Fibroblast of lung (primary cell): ENCODE measurements at regions not wholly inside any gene's neighbourhood (a gene's known extent, or its start where the extent isn't known, plus 50 kb on each side); places are given as distances from the start of the nearest gene placed in this dataset.

Source experiments
- DNase-seq, 2 donors: peaks; one replicate each; pipeline versions ENCODE4 v3.0.0 to v3.0.0-alpha.2; 2010; ENCODE audit warnings: low read depth in 2 of 2
- H2AFZ ChIP-seq: 2 replicates; pipeline ENCODE4 v1.5.1; 2012; ENCODE audit warnings: low read length, control low read depth, inconsistent platforms
- H3K27ac ChIP-seq: 2 replicates; pipeline ENCODE4 v1.5.1; 2011; ENCODE audit warnings: low read length, control low read depth; ENCODE audit not compliant: insufficient read depth
- H3K27me3 ChIP-seq: 2 replicates; pipeline ENCODE4 v1.5.1; 2011; ENCODE audit warnings: mild to moderate bottlenecking, low read length; ENCODE audit not compliant: control insufficient read depth, insufficient read depth
- H3K36me3 ChIP-seq: 2 replicates; pipeline ENCODE4 v1.5.1; 2011; ENCODE audit warnings: low read length; ENCODE audit not compliant: control insufficient read depth, insufficient read depth
- H3K4me1 ChIP-seq: 2 replicates; pipeline ENCODE4 v1.5.1; 2011; ENCODE audit warnings: low read length; ENCODE audit not compliant: control insufficient read depth, insufficient read depth; ENCODE audit errors: extremely low read depth
- H3K4me2 ChIP-seq: 2 replicates; pipeline ENCODE4 v1.5.1; 2011; ENCODE audit warnings: low read length, control low read depth; ENCODE audit not compliant: insufficient read depth; ENCODE audit errors: extremely low read depth
- H3K4me3 ChIP-seq, 4 experiments: fragments of 200-600 bp in 1 of 4; sonication (generic) in 1 of 4; replicated peaks in 1 of 4; 2 replicates each; pipeline ENCODE4 v1.5.1; 2011 to 2016; ENCODE audit warnings: low read length in 4 of 4, low read depth in 3 of 4, mild to moderate bottlenecking in 3 of 4, control low read depth in 2 of 4, inconsistent platforms in 1 of 4, mixed read lengths in 1 of 4; ENCODE audit not compliant: insufficient read depth in 1 of 4; ENCODE audit errors: control extremely low read depth in 1 of 4
- H3K79me2 ChIP-seq: 2 replicates; pipeline ENCODE4 v1.5.1; 2012; ENCODE audit warnings: mild to moderate bottlenecking, low read length, inconsistent platforms; ENCODE audit not compliant: control insufficient read depth, insufficient read depth
- H3K9ac ChIP-seq: 2 replicates; pipeline ENCODE4 v1.5.1; 2011; ENCODE audit warnings: mild to moderate bottlenecking, low read length, control low read depth; ENCODE audit not compliant: insufficient read depth
- H3K9me3 ChIP-seq: 2 replicates; pipeline ENCODE4 v1.5.1; 2012; ENCODE audit warnings: low read depth, low read length; ENCODE audit not compliant: control insufficient read depth, insufficient read depth
- H4K20me1 ChIP-seq: 2 replicates; pipeline ENCODE4 v1.5.1; 2011; ENCODE audit warnings: low read length; ENCODE audit not compliant: control insufficient read depth, insufficient read depth; ENCODE audit errors: extremely low read depth
- CTCF ChIP-seq, 2 donors: IDR thresholded peaks in 1 of 2; conservative IDR thresholded peaks in 1 of 2; 1 replicate in 1 of 2; 2 replicates in 1 of 2; pipeline ENCODE4 v1.5.1; 2011 to 2012; ENCODE audit warnings: low read length in 2 of 2, control low read depth in 1 of 2, inconsistent platforms in 1 of 2, low read depth in 1 of 2, mild to moderate bottlenecking in 1 of 2
- EZH2 ChIP-seq: IDR thresholded peaks from 2 replicates; pipeline ENCODE4 v1.5.1; 2012; ENCODE audit warnings: low read length, control low read depth, mild to moderate bottlenecking; ENCODE audit errors: missing control alignments

- H3K9ac ChIP-seq: no peak overlapping the region
- H3K27me3 ChIP-seq: no peaks in the 10 kb centered on the region
- H2AFZ ChIP-seq: no peak overlapping the region
- TF ChIP-seq EZH2: no peak
- no peak for TF ChIP-seq CTCF (conservative IDR thresholded peaks at IDR 0.05 in 1 of 2, IDR thresholded peaks at IDR 0.05 in 1 of 2; ENCODE audit: low read depth in 1 of 2, low read length in 2 of 2)
- no peaks in the 10 kb centered on the region for H3K36me3 ChIP-seq
- H3K4me1 ChIP-seq: no peaks in the 10 kb centered on the region
- no peak overlapping the region for H3K27ac ChIP-seq
- no peaks in the 10 kb centered on the region for H3K79me2 ChIP-seq
- H4K20me1 ChIP-seq: no peaks in the 10 kb centered on the region
- H3K9me3 ChIP-seq: no peaks in the 10 kb centered on the region
- H3K4me2 ChIP-seq: no peak overlapping the region
- DNase-seq: no peak
- no peak overlapping the region for H3K4me3 ChIP-seq
These were observed 202.8 kb downstream of the SLIT2 start for GRCh38 chr4:20454515-20454914.

GRCh38 chr4:20456407-20456806, 204.7 kb downstream of the SLIT2 start:
- no peaks in the 10 kb centered on the region for H3K79me2 ChIP-seq
- H3K4me2 ChIP-seq: no peak overlapping the region
- no peak overlapping the region for H3K27ac ChIP-seq
- no peak for TF ChIP-seq CTCF (conservative IDR thresholded peaks at IDR 0.05 in 1 of 2, IDR thresholded peaks at IDR 0.05 in 1 of 2; ENCODE audit: low read depth in 1 of 2, low read length in 2 of 2)
- TF ChIP-seq EZH2: no peak
- no peaks in the 10 kb centered on the region for H3K36me3 ChIP-seq
- H4K20me1 ChIP-seq: no peaks in the 10 kb centered on the region
- no peak overlapping the region for H2AFZ ChIP-seq
- no peak overlapping the region for H3K9ac ChIP-seq
- no peaks in the 10 kb centered on the region for H3K9me3 ChIP-seq
- H3K4me1 ChIP-seq: no peaks in the 10 kb centered on the region
- no peak for DNase-seq
- no peaks in the 10 kb centered on the region for H3K27me3 ChIP-seq
- H3K4me3 ChIP-seq: no peak overlapping the region

GRCh38 chr4:20462426-20463175, 210.9 kb downstream of the SLIT2 start:
- Histone ChIP-seq H3K27me3 (no peaks in the 10 kb centered on the region), H3K36me3 (no peaks in the 10 kb centered on the region), H3K4me3 (no peak overlapping the region), H3K4me2 (no peak overlapping the region), H3K4me1 (peaks cover 2% of the 10 kb centered on the region), H3K9ac (no peak overlapping the region), H3K27ac (no peak overlapping the region), H3K79me2 (no peaks in the 10 kb centered on the region), H3K9me3 (no peaks in the 10 kb centered on the region), H2AFZ (no peak overlapping the region), H4K20me1 (no peaks in the 10 kb centered on the region)
- peak; percentile 43 to 47 for DNase-seq
- TF ChIP-seq CTCF (conservative IDR thresholded peaks at IDR 0.05 in 1 of 2, IDR thresholded peaks at IDR 0.05 in 1 of 2; ENCODE audit: low read depth in 1 of 2, low read length in 2 of 2) (no peak), EZH2 (no peak)
